ENCODE measurements at regions not wholly inside any gene's neighbourhood (a gene's known extent, or its start where the extent isn't known, plus 50 kb on each side); places are given as distances from the start of the nearest gene placed in this dataset.
"Not testable (repeated sequence)": the region's sequence is repeated elsewhere in the genome, so short reads cannot be mapped to it uniquely, and the experiment has no call there.

GRCh38 chr14:77985211-77985615 lies 185.0 kb upstream of the NRXN3 start:
- DNase-seq (ENCODE audit: low spot score) = no peak

GRCh38 chr14:77986773-77987172 lies 183.4 kb upstream of the NRXN3 start:
- no peak for DNase-seq (ENCODE audit: low spot score)

GRCh38 chr14:77988096-77988870 lies 181.9 kb upstream of the NRXN3 start:
- DNase-seq (ENCODE audit: low spot score) = no peak

GRCh38 chr14:77988970-77989369 lies 181.2 kb upstream of the NRXN3 start:
- peak; percentile 78 for DNase-seq (ENCODE audit: low spot score)

GRCh38 chr14:77989441-77989991 lies 180.7 kb upstream of the NRXN3 start:
- DNase-seq (ENCODE audit: low spot score) = no peak

- DNase-seq (ENCODE audit: low spot score) = no peak
Measured at GRCh38 chr14:77990337-77990736, 179.8 kb upstream of the NRXN3 start.

GRCh38 chr14:77991128-77991772 lies 178.9 kb upstream of the NRXN3 start:
- no peak for DNase-seq (ENCODE audit: low spot score)

GRCh38 chr14:78005325-78005724 lies 164.8 kb upstream of the NRXN3 start:
- no peak for DNase-seq (ENCODE audit: low spot score)

- no peak for DNase-seq (ENCODE audit: low spot score)
Measured at GRCh38 chr14:78007160-78007559, 163.0 kb upstream of the NRXN3 start.

GRCh38 chr14:78010688-78011087 lies 159.5 kb upstream of the NRXN3 start:
- DNase-seq (ENCODE audit: low spot score) = peak; percentile 33

GRCh38 chr14:78013911-78014310 lies 156.3 kb upstream of the NRXN3 start:
- not testable (repeated sequence) for DNase-seq (ENCODE audit: low spot score)

- no peak for DNase-seq (ENCODE audit: low spot score)
Measured at GRCh38 chr14:78016532-78016931, 153.6 kb upstream of the NRXN3 start.

GRCh38 chr14:78018283-78018682 lies 151.9 kb upstream of the NRXN3 start:
- DNase-seq (ENCODE audit: low spot score) = no peak

GRCh38 chr14:78022059-78022458 lies 148.1 kb upstream of the NRXN3 start:
- peak; percentile 64 for DNase-seq (ENCODE audit: low spot score)

GRCh38 chr14:78023112-78023511 lies 147.1 kb upstream of the NRXN3 start:
- DNase-seq (ENCODE audit: low spot score) = no peak

GRCh38 chr14:78028471-78028870 lies 141.7 kb upstream of the NRXN3 start:
- DNase-seq (ENCODE audit: low spot score) = no peak

GRCh38 chr14:78029601-78030372 lies 140.4 kb upstream of the NRXN3 start:
- no peak for DNase-seq (ENCODE audit: low spot score)

- DNase-seq (ENCODE audit: low spot score) = no peak
Measured at GRCh38 chr14:78043349-78043748, 126.8 kb upstream of the NRXN3 start.

- DNase-seq (ENCODE audit: low spot score) = no peak
Measured at GRCh38 chr14:78048120-78048519, 122.1 kb upstream of the NRXN3 start.

GRCh38 chr14:78056890-78057289 lies 113.3 kb upstream of the NRXN3 start:
- not testable (repeated sequence) for DNase-seq (ENCODE audit: low spot score)

- DNase-seq (ENCODE audit: low spot score) = no peak
Measured at GRCh38 chr14:78070344-78070743, 99.8 kb upstream of the NRXN3 start.

- DNase-seq (ENCODE audit: low spot score) = no peak
Measured at GRCh38 chr14:78071016-78071549, 99.1 kb upstream of the NRXN3 start.

All from AG08396 (cell line).